HG02943 (cell line): ENCODE measurements at regions not wholly inside any gene's neighbourhood (a gene's known extent, or its start where the extent isn't known, plus 50 kb on each side); places are given as distances from the start of the nearest gene placed in this dataset.

Source experiments
- ATAC-seq: cut with Tn5 transposase; IDR thresholded peaks from one replicate; pipeline ENCODE4 v1.9.1; 2021; ENCODE audit warnings: mild to moderate bottlenecking, low read depth, moderate library complexity; ENCODE audit not compliant: unreplicated experiment

DNA sequence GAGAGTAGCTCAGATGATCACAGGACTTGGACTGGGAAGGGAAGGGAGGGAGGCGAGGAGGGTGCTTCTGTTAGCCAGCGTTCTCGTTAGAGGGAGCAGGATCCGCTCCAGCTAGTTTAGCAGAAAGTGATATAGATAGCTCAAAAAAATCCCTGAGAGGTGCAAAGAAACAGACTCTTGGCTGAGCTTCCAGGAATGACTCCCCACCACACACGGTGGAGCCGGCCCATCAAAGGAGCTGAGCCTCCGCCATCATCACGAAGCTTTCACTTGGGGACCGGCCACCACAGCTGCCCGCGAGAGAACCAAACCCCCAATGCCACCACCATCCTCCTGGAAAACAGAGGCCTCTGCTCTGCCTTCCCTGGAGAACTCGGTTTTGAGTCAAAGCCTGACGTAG, 124.6 kb upstream of the BCL2L14 start:
- ATAC-seq = no peak

DNA sequence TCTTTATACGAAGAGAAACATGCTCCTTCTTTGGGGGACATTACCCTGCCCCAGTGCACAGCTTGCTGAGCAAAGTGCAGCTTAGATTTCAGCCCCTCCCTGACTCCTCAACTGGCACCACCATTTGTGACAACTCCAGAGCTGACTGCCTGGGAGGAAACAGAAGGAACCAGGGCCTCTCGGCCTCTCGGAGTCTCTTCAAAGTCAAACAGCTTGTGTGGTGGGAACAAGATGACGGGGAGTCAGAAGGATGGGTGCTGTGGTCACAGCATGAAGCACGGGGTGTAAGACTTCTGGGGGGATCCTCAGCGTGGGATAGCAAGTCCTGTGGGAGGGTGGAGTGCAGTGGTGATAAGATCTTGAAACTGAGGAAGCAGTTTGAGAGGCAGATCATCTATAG, 123.5 kb upstream of the BCL2L14 start:
- no peak for ATAC-seq

DNA sequence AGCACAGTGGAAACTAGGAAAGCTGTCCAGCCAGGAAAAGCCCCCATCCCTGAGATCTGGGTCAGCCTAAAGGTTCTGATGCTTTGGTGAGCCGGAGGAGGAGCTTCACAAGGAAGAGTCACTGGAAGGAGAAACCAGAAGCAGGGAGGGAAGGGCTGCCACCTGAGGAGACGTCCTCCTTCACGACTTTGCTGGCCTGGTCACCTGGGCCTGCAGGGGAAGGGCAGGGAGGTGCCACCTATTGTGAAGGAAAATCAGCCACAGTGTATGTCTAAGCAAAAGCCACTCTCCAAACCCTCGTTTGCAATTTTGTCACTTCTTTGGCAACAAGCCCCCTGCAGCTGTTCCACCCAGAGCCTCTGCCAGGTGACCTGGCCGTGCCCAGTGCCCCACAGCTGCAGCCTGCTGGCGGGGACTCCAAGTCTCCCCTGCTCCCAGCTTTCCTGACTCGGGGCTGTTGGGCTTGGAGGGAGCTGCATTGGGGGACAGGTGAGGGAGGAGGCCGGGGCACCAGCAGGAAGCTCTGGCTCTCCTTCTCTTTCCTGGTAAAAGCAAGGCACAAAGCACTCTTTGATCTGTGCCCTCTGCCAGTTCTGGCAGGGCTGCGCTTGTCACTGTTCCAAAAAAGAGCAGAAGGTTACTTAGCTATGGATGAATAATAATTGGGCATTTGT, 120.9 kb upstream of the BCL2L14 start:
- ATAC-seq = no peak

DNA sequence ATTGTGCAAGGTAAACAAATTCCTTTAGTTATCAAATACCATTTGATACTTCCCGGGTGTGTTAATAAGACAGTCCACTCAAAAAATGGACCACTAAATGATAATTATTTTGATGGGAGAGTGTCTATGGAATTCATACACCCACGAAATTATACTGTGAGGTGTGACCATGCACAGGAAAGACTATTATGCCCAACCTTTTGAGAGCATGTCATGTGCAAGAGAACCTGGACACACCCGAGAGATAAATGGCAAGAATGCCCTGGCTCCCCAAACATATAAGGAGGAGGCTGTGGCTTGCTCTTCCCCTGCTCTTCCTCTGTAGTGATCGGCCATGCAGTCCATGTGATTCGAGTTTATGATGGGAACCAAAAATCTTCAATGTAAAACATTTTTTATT, 119.5 kb upstream of the BCL2L14 start:
- ATAC-seq = no peak

DNA sequence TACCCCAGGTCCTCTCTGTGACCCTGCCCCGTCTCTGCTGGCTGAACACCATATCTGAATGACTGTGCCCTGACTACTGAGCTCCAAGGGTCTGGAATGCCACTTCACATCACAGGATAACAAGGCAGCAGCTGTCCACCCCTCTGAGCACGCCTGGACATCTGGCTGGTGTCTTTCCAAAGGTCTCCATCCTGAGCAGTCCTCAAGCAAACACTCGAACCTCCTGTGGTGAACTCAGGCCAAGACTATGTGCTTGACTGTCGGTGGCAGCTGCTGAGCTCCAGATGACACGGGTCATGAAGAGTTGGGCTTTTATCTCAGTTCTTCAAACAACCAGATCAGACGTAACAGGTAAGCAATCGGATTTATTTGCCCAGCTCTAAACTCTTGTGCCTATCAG, 117.2 kb upstream of the BCL2L14 start:
- no peak for ATAC-seq

DNA sequence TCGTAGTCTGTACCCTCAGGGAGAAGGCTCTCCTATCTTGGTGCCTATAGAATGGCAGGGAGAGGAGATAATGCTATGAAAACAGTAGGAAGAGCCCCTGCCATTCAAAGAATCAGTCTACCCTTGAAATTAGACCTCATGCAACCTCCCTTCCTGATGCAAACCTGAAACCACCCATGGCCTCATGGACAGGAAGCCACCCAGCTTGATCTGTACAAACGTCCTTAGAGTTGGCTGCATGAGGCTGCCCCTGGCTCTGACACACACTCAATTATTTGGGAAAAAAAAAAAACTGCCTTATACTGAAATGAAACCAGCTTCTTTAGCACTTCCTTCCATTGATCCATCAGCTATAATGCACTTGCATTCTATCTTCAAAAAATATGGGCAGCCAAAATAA, 116.6 kb upstream of the BCL2L14 start:
- ATAC-seq = no peak

DNA sequence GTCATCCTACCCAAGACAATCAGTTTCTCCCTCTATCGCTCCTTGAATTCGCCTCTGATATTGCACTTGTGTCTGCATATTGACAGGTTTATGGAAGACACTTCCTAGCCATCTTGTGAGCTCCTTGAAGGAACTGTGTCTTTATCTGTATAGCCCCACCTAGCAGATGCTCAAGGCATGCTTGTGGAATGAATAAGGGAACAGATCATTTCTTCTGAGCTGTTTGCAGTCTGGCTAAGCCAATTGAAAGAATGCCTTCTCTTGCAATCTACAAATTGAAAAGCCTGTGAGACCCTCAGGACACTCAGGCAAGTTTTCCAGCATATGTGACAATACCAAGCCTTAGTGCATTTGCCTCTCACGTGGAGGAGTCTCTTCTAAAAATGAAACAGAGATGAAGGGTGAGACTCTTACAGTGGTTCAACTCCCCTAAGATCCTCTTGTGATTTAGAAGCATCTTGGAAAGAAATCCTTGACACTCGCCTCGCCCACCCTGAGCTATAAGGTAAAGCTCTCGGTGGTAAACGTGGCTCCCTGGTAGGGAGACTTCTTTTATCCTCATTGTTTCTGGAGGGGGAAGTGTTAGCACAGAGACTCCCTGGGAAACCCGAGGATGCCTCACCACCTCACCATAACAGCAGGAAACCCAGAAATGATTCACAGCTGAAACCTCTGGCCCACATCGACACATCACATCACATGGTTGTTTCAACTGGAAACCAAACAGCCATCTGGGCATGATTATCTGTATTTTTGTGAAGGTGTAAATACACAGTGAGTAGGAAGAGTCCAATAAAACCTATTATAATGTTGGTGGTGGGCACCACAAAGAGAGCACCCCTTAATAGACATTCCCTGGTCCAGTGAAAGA, 112.3 kb upstream of the BCL2L14 start:
- no peak for ATAC-seq

DNA sequence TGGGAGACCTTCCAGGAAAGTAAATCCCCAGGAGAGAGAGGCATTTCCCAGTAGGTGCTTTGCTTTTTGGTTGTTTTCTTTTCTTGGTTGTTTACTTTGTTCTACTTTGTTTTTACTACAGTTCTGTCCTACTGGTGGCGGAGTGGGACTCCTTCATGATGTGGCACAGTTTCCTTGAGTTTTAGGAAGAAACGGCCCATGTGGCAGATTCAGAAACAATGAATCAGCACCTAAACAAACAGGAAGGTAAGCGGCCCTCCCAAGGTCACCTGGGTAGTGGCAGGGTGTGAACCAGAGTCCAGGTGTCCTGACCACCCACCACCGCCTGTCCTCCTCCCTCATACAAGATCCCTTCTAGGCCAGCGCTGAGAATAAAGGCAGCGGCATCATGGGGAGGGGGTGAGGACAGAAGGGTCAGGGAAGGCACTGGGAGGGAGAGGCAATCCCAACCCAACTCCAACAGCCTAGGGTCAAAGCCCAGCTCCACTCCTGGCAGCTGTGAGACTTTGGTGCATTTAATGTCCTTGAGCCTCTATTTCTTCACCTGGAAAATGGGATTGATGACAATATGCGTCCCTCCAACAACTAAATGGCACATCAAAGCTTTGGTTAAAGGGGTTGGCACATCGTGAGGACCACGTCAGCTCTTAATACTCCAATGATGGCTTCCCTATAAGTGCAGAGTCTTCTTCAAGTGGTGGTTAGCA, 111.5 kb upstream of the BCL2L14 start:
- ATAC-seq = no peak

DNA sequence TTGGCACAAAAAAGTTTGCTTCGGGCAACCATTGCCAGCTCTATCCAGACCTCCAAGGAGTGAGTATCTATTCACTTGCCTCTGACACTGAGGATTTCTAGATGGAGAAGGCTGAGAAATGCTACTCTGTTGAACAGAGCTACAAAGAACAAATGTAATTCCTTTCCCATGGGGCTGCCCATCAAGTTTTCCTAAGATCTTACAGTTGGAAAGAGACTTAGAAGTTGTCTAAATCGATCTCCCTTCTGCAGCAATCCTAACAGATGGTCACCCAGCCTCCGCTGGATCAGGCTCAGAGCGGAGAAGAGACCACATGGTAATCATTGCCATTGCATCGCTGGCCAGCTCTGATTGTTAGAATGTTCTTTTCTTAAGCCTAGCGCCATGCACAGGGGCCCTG, 110.1 kb upstream of the BCL2L14 start:
- ATAC-seq = no peak

DNA sequence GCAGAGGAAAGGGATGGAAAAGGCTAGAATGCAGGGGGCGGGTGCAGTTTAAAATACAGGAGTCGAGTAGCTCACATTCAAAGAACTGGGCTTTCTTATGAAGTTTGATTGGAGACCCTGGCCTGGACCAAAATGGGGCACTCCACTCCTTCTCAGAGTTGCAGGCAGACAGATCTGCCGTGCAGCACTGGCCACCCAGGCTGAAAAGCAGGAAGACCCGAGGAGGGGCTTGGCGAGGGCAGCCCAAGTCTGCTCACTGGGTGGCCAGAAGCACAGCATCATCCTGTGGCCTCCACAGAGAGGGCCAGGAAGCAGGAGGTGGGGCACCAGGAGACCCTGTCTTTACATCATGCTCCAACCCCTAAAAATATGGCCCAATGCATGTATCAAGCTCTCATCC, 109.1 kb upstream of the BCL2L14 start:
- ATAC-seq = no peak

DNA sequence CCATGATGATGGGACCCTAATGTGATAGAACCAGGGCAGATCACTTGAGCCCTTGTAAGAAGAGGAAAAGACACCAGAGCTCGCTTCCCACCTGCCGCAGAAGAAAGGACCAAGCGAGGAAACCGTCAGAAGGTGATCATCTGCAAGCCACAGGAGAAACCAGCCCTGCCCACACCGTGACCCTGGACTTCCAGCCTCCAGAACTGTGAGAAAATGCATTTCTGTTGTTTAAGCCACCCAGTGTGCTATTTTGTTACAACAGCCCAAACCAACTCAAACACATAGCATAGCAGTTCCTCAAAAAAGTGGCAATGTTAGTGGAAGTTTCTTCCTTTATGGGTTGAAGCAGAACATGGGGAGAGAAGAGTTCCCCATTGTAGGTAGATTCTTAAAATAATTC, 107.9 kb upstream of the BCL2L14 start:
- no peak for ATAC-seq

DNA sequence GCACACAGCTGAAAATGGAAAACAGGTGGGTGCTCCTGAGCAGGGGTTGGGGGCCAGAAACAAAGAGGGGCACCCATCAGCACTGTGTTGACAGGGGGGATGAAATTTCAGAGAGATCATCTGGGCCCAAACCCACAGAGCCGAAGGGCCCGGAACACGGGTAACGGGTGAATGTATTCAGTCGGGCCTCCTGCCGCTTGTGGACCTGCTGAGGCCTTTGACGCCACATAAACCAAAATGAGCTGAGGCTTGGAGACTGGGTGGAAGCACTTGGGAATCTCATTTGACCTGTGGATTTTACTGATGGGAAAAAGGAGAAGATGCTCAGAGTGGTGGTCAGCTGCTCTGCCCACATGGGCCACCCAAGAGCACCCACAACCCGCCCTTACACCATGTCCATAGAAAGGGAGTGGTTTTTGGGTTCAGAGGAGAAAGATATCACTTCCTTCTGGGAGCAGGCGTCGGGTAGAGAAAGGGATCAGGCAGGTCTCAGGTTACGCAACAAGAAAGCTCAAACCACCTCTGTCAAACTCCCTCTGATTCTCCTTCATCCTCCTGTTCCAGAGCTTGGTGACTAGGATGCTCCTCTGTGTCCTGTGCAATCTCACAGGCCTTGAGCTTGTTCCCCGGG, 106.8 kb upstream of the BCL2L14 start:
- ATAC-seq = no peak

DNA sequence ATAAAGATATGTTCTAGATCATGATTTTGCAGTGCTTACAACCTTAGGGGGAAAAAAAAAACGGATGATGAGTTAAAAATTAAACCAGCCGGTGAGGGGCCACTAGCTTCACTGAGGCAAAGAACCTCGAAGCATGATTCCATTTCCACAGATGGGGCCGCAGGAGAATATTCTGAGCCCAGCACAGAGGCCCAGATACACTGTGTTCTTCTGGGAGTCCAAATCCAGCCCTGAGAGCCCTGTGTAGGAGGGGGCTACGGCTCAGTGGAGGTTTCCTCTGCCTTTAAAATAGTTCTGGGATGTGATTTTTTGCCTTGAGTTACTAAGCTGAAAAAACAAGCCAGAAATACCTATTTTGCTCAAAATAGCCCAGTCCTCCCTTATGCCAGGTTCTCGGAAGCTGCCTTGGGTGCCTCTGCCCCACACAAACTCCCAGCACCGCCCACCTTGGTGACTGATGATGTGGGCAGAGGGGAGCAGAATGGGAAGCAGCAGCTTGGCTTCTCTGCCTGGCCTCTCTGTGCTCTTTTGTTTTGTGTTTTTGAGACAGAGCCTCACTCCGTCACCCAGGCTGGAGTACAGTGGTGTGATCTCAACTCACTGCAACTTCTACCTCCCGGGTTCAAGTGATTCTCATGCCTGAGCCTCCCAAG, 105.4 kb upstream of the BCL2L14 start:
- ATAC-seq = no peak

DNA sequence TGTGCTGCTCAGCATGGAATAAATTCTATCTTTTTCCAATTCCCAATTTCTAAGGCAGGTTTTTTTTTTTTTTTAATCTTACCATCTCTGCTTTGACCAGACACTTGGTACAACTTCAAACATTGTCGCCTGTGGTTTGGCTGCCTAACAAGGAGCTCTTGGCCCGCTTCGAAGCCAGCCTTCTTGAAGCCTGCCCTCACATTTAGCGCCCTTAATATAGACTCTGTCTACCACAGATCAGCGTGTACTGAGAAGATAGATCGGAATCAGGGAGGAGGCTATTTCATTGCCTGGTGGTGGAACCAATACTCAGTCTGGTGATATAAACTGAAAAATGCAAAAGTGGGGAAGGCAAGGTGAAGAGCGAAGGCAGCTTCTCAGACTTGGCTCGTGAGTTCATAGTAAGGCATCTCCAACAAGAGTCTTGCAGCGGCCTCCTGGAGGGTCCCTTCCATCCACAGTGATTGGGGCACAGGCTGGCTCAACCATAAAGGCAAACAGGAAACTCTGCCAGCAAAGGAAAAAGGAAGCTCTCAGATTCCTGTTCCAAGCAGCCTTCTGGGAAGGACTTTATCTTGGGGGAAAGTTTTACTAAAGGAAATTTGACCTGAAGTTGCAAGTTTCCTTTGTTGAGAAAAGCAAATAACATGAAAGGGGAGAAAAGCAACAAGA, 103.2 kb upstream of the BCL2L14 start:
- ATAC-seq = no peak

DNA sequence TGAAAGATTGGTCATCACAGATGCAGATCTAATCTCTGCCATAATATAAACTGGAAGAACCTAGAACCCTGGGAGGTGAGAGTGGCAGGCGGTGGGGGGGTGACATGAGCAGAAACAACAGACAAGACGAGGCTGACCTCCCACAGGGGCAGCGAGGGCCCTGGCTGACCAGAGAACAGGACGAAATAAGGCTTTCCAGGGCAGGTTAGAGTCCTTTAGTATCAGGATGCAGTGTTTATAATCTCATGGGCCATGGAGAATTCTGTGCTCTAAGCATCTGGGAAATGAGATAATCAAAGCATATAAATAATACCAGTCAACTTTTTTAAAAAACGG, 102.7 kb upstream of the BCL2L14 start:
- ATAC-seq = no peak

DNA sequence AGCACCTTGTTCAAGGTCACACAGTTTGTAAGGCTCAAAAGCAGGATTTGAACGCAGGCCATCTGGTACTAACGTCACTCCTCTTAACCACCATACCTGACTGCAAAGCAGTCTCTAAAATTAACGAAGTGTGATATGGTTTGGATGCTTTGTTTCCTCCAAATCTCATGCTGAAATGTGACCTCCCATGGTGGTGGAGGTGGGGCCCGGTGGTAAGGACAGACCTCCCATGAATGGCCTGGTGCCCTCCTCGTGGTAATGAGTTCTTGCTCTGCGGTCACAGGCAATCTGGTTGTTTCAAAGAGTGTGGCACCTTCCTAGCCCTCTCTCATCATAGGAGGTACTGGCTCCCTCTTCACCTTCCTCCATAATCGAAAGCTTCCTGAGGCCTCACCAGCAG, 102.2 kb upstream of the BCL2L14 start:
- ATAC-seq = no peak

DNA sequence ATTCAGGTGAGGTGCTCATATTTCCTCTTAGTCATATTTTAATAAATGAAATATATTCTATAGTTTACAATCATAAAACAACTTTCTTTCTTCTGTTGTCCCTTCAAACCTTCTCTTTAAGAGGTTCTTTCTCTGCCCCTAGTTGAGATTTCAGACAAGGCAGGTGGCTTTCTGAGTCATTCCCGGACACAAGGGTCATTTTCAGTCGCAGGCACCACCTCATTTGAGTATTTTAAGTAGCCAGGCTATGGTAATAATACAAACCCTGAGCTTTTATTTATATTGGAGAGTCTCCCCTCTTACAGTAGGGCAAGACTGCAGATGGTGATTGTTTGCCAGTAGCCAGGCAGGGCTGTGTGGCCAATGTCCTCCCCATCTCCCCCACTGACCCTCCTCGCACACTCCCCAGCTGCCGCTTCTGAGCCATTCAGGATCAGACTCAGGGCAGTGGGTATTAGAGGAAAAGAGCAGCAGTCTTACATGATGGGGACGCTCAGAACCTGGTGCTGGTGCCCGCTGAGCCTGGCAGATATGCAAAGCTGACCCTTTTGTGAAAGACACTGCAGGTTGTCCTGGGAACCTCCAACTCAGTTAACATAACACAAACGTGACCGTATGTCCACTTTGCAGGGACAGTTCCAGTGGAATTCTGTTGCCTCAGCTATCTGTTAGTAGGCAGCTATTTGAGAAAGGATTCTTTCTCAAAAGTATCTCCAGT, 101.1 kb upstream of the BCL2L14 start:
- ATAC-seq = no peak

DNA sequence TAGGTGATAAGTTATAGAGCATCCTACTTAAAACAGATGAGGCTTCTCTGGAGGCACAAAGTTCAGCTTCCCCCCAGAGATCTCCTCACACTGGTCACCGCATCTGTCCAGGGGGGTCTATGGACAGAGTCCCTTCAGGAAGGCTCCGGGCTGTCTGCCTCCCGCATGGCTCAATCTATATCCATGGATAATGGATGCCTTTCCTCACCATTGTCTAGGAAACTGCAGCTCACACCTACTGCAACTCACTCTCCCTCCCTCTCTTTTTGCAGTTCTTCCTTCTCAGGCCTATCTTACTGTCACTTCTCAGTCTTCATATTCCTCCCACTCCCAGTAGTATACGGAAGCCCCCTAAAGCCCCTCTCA, 100.6 kb upstream of the BCL2L14 start:
- no peak for ATAC-seq

DNA sequence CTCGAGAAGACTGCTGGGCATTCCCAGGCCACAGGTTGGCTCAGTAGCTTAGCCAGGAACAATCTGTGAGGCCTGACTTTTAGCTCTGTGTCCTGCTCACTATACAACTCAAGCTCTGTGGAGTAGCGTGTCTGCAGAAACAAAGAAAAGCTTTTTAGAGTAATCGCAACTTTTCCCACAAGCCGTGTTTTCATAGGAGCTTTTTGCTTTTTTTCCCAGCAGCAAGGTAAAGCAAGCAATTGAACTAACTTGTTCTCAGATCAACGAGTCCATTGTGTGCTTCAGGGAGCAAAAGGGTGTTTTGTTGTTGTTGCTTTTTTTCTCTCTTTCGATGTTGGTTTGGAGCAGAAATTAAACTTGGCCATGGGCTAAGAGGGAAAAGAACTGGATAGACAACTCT, 97.3 kb upstream of the BCL2L14 start:
- ATAC-seq = no peak

DNA sequence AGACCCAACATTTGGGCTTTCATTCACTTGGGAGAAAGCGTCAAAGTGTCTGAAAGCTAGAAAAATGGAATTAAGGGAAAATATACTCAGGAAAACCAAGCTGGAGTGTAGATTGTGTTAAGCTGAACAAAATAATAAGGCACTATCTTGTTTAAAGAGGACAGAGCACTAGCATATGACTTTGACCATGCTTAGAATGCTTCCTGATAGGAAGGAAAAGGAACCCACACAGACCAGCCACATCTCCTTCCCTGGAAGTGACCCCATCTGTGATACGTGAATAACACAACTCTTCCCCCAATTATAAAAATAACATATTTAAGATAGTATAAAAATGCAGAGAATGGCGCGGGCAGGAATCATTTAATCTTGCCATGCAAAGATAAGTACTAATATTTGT, 94.7 kb upstream of the BCL2L14 start:
- no peak for ATAC-seq
